ENCODE measurements at regions not wholly inside any gene's neighbourhood (a gene's known extent, or its start where the extent isn't known, plus 50 kb on each side); places are given as distances from the start of the nearest gene placed in this dataset.
"Not testable (repeated sequence)": the region's sequence is repeated elsewhere in the genome, so short reads cannot be mapped to it uniquely, and the experiment has no call there.

- no peak for DNase-seq (ENCODE audit: low spot score)
Measured at GRCh38 chr4:65265526-65265925, 404.8 kb downstream of the EPHA5 start.

GRCh38 chr4:65259296-65259695 lies 411.0 kb downstream of the EPHA5 start:
- DNase-seq (ENCODE audit: low spot score): no peak

GRCh38 chr4:65250916-65251315 lies 419.4 kb downstream of the EPHA5 start:
- no peak for DNase-seq (ENCODE audit: low spot score)

GRCh38 chr4:65249111-65249510 lies 421.2 kb downstream of the EPHA5 start:
- no peak for DNase-seq (ENCODE audit: low spot score)

GRCh38 chr4:65242156-65242846 lies 428.0 kb downstream of the EPHA5 start:
- DNase-seq (ENCODE audit: low spot score): no peak

- DNase-seq (ENCODE audit: low spot score): no peak
Measured at GRCh38 chr4:65241257-65241997, 428.9 kb downstream of the EPHA5 start.

GRCh38 chr4:65234061-65234460 lies 436.2 kb downstream of the EPHA5 start:
- DNase-seq (ENCODE audit: low spot score): no peak

- no peak for DNase-seq (ENCODE audit: low spot score)
Measured at GRCh38 chr4:65227628-65228027, 442.7 kb downstream of the EPHA5 start.

GRCh38 chr4:65223601-65224000 lies 446.7 kb downstream of the EPHA5 start:
- DNase-seq (ENCODE audit: low spot score): no peak

GRCh38 chr4:65223074-65223473 lies 447.2 kb downstream of the EPHA5 start:
- DNase-seq (ENCODE audit: low spot score): not testable (repeated sequence)

- no peak for DNase-seq (ENCODE audit: low spot score)
Measured at GRCh38 chr4:65217179-65217578, 453.1 kb downstream of the EPHA5 start.

GRCh38 chr4:65202853-65203236 lies 467.4 kb downstream of the EPHA5 start:
- no peak for DNase-seq (ENCODE audit: low spot score)

GRCh38 chr4:65202165-65202852 lies 468.0 kb downstream of the EPHA5 start:
- DNase-seq (ENCODE audit: low spot score): no peak

GRCh38 chr4:65195666-65196065 lies 474.6 kb downstream of the EPHA5 start:
- DNase-seq (ENCODE audit: low spot score): no peak

- no peak for DNase-seq (ENCODE audit: low spot score)
Measured at GRCh38 chr4:65195002-65195401, 475.3 kb downstream of the EPHA5 start.

GRCh38 chr4:65193985-65194384 lies 476.3 kb downstream of the EPHA5 start:
- no peak for DNase-seq (ENCODE audit: low spot score)

- DNase-seq (ENCODE audit: low spot score): no peak
Measured at GRCh38 chr4:65190780-65191179, 479.5 kb downstream of the EPHA5 start.

GRCh38 chr4:65175585-65175984 lies 494.7 kb downstream of the EPHA5 start:
- no peak for DNase-seq (ENCODE audit: low spot score)

GRCh38 chr4:65170768-65171514 lies 499.3 kb downstream of the EPHA5 start:
- DNase-seq (ENCODE audit: low spot score): no peak

- no peak for DNase-seq (ENCODE audit: low spot score)
Measured at GRCh38 chr4:65167719-65168118, 502.6 kb downstream of the EPHA5 start.

- DNase-seq (ENCODE audit: low spot score): no peak
Measured at GRCh38 chr4:65152205-65152604, 518.1 kb downstream of the EPHA5 start.

- DNase-seq (ENCODE audit: low spot score): no peak
Measured at GRCh38 chr4:65139998-65140397, 530.3 kb downstream of the EPHA5 start.
